SHP77 (cell line): ENCODE measurements at regions not wholly inside any gene's neighbourhood (a gene's known extent, or its start where the extent isn't known, plus 50 kb on each side); places are given as distances from the start of the nearest gene placed in this dataset.
A peak's percentile ranks its signal among the peaks of the same experiment; 100 is the strongest.

Experiments
- DNase-seq, 2 experiments: peaks; one replicate each; lab custom pipeline; 2025; lab: John Stamatoyannopoulos, UW

DNA sequence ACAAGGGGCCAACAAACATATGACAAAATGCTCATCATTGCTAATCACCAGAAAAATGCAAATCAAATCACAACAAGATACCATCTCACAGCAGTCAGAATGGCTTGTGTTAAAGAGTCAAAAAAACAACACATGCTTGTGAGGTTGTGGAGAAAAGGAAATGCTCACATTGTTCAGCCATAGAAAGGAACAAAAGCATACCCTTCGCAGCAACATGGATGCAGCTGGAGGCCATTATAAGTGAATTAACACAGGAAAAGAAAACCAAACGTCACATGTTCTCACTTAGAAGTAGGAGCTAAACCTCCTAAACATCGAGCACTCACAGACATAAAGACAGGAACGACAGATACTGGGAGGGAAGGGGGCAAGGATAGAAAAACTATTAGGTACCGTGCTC is 678.4 kb upstream of the GRM7 start:
- no peak for DNase-seq

GRCh38 chr3:6182909-6183308 is 678.0 kb upstream of the GRM7 start:
- no peak for DNase-seq

- no peak for DNase-seq
These were observed 671.5 kb upstream of the GRM7 start for GRCh38 chr3:6189384-6189783.

GRCh38 chr3:6204891-6205290 is 656.0 kb upstream of the GRM7 start:
- no peak for DNase-seq

GRCh38 chr3:6216135-6217026 is 644.5 kb upstream of the GRM7 start:
- DNase-seq: no peak

- no peak for DNase-seq
These were observed 640.5 kb upstream of the GRM7 start for GRCh38 chr3:6220447-6220846.

- DNase-seq: no peak
These were observed 638.8 kb upstream of the GRM7 start for GRCh38 chr3:6222069-6222468.

DNA sequence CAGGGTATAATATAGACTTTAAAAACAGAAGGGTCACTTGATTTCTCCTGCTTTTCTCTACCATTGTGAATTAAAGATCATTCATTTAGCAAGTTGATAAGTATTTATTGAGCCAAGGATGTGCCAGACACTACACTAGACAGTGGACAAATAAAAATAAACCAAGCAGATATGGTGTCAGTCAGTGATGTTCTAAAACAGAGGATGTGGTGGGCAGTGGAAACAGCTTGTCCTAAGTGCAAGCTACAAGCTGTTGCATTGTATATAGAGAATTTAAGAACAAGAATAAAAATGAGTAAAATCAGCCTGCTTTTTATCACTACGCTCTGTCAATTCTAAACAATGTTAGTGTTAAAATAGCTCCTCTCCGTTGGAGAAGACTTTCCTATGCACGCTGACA is 637.3 kb upstream of the GRM7 start:
- no peak for DNase-seq

DNA sequence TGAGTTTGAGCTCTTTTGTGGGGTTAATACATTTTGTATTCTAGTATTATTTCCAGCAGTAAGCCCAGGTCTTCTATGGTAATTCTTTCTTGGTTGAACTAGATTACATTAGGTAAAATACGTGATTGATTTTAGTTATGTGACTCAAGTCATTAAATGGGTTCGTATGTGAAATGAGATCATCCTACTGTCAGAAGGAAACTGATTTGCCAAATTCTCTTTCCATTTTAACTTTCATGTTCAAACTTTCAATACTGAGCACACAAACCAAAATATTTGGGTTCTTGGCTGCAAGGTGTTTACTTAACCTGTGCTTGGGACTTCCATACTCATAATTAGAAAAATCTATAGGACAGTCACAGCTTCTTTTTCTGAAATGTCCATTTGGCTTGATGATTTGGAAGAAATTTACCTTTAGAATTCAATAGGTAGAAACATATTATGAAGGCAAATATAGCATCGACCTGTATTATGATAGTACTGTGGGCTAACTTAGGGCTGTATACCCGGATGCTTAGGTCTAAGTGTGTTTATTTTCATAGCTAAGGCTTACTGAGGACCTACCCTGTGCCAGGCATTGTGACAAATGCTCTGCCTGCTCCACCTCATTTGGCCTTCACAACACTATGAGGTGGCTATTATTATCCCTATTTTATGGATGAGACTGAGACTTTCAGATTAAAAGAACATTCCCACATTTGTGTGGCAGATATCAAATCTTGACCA is 631.8 kb upstream of the GRM7 start:
- DNase-seq: no peak

GRCh38 chr3:6229778-6230410 is 631.0 kb upstream of the GRM7 start:
- no peak for DNase-seq

GRCh38 chr3:6242104-6242503 is 618.8 kb upstream of the GRM7 start:
- DNase-seq: no peak

- no peak for DNase-seq
These were observed 612.4 kb upstream of the GRM7 start for GRCh38 chr3:6248528-6248927.

- no peak for DNase-seq
These were observed 611.2 kb upstream of the GRM7 start for GRCh38 chr3:6249679-6250078.

DNA sequence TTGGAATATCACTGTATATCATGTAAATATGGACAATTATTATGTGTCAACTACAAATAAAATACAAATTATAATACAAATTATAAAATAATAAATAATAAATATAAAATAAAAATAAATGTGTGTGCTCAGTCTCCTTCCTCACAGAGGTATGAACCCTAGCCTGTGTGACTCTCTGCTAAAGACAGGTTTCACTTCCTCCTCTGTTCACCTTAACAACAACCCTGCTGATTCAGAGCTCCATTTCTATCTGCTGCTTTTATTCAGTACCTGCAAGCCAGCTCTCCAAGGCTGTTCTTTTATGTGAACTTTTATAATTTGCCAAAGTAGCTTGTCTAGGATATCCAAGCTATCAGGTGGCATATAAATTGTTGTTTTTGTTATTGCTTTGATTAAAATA is 610.7 kb upstream of the GRM7 start:
- DNase-seq: no peak

DNA sequence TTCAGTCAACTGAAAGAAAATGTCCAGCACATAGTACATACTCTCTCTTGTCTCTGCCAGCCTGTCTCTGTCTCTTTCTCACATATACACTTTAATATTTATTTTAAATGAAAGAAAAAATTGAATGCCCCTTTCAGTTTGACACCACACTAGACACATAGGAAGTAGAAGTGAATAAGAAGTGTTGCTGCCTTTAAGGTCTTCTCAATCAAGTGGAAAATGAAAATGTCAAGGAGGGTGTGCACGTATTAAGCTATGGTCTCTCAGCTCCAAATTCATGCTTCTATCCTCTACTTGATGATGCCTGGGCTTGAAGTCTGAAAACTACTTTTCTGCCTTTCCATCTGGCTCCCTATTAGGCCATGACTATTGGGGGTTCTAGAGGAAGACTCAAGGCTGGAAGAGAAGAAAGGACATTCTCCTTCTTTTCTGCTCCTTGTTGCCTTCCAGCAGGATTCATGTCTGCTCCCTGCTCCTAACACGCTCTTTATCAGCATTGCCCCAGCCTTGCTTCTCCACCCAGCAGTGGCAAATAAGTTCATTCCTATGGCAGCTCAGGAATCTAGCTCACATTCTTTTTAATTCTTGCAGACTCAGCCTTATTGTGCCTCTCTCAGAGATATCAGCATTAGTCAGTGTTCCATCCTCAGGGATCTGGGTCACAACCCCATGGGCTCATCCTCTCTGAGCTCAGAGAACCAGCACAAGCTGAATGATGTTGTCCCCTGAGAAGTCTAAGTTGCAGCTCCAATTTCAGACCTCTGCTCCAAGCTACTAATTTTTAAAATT is 609.1 kb upstream of the GRM7 start:
- no peak for DNase-seq

GRCh38 chr3:6254490-6254889 is 606.4 kb upstream of the GRM7 start:
- DNase-seq: no peak

DNA sequence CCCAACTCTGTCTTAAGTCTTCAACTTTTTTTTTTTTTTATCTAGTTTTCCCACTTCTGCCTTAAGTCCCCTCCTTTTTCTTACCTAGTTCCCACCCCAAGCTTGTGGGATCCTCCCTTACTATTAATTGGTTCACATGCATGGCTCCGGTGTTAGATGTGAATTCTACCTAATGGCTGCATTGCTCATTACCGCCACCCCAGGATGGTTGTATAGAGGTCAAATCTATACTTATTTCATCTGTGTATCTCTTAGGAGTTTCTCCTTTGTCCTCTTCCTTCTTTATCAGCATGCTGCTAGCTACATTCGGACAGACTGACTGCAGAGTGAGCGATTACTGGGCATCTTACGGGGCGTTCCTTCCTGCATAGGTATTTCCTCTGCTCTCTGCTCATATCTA is 605.7 kb upstream of the GRM7 start:
- DNase-seq: no peak

DNA sequence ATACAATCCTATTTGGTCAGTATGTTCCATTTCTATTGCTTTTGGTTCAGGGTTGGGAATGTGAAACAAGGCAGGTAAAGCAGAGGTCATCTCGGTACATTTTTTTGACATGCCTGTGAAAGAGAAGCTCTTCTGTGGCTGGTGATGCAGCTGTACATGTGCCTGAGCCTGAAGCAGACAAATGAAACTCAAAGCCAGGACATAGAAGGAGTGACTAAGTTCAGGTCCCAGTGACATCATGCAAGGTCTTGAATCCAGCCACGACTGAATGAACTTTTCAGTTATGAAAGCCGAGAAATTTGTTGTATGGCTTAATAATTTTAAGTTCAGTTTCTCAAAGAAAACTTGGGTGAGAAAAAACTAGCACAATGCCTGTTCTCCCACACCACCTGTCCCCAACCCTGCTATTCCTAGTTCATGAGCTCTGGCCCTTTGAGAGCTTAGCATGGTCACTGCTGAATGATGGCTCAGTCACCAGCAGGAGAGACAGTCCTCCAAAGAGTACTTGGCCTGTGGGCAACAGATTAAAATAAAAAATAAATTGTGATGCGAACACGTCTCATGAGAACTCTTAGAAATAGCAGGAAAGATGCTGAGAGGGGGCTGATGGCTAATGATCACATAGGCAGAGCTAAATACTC is 600.2 kb upstream of the GRM7 start:
- no peak for DNase-seq

DNA sequence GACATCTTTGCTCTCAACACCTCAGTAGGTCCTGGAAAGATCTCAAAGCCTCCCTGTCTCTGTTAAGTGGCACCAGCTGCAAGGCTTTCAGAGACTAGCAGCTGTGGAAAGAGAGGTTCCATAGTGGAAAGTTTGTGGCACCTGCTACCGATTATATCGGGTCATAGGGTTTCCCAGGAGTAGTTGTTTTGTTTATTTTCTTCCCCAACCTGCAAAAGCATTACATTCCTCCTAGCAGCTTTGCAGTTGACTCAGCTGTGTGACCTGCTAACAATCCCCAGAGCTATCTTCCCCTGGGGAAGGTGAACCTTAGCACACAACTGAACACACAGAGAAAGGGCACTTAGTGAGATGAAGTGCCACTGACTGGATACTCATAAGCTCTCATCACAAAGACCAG is 598.9 kb upstream of the GRM7 start:
- DNase-seq: peak; percentile 88 to 94

GRCh38 chr3:6264036-6264435 is 596.9 kb upstream of the GRM7 start:
- DNase-seq: no peak

DNA sequence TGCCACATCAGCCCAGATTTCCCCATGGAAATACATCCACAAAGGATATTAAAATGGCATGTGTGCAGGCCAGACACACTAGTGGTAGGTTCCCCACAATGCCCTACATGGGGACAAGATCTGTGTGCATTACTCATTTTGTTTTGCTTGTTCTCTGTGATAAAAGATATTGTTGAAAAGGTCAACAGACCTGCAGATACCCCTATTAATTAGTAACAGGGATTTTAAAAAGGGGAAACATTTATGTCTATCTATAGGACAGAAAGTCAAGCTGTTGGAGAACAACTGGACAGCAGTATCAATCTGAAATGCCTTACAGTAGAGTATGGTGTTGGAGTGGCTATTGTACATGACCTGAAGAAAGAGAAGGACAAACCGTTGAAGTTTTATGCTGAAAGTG is 596.0 kb upstream of the GRM7 start:
- no peak for DNase-seq

- DNase-seq: no peak
These were observed 594.8 kb upstream of the GRM7 start for GRCh38 chr3:6266135-6266534.
